ENCODE measurements at regions not wholly inside any gene's neighbourhood (a gene's known extent, or its start where the extent isn't known, plus 50 kb on each side); places are given as distances from the start of the nearest gene placed in this dataset.

DNA sequence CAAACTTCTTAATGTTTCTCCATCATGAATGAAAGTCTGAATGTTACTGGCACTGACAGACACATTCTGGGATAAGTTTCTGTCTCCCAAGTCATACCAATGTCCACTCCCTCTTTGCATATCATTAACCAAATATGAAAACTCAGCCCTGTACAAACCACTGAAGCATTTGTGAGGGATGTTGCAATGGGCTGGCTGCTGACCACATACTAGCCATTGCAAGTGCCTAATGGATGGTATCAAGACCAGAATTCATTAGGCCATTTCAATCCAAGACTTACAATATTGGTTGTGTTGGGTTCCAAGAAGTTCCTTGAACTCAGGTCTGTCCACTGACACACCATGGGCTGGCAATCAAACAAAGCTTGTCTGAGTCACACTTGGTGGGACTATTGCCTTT, 73.8 kb downstream of the CBLN2 start:
- no peak for DNase-seq (ENCODE audit: low read depth in 2 of 2)

DNA sequence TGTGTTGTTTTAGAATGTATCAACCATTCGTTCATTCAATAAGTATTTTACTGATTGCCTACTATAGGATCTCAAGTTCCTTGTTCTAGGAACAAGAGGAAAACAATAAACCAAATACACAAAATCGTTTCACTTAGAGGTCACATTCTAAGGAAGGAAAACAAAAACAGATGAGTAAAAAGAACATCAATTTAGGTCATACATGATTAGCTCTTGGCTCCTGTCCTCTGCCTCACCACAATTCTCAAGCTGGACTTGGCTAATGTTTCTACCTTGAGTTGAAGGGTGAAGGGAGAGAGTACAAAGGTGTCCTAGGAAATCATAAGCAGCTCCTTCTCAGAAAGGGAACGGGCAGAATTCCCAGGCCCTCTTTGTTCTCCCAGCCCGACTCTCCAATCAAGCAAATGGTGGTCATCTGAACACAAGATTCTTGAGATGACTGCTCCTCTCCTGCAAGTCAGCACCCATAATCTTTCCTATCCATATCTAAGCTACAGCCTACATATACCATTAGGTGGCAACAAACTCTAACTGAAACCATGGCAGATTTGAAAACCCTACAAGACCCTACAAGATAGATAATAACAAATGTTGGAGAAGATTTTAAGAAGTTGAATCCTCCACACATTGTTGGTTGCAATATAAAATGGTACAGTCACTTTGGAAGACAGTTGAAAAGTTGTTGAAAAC, 76.0 kb downstream of the CBLN2 start:
- DNase-seq (ENCODE audit: low read depth in 2 of 2) = no peak

DNA sequence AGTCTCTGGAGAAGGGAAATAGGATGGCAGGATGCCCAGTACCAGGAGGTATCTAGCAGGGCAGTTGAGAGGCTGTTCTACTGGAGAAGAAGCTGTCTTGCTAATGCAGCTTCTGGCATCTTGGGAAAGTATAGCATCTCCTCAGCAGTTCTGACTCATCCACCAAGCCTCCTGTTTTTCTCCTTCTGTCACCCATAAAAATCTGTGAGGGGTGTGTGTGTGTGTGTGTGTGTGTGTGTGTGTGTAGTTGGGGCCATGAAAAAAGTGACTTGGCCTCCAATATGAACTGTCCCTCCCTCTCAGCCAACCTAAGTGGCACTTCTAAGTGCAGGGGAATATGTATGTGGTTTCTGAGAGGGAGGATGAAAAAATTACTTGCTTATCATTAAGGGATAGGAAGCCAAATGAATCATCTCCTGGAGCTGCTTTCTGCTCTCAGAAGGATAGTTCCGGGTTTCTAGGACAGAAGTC, 83.9 kb downstream of the CBLN2 start:
- DNase-seq (ENCODE audit: low read depth in 2 of 2) = no peak

DNA sequence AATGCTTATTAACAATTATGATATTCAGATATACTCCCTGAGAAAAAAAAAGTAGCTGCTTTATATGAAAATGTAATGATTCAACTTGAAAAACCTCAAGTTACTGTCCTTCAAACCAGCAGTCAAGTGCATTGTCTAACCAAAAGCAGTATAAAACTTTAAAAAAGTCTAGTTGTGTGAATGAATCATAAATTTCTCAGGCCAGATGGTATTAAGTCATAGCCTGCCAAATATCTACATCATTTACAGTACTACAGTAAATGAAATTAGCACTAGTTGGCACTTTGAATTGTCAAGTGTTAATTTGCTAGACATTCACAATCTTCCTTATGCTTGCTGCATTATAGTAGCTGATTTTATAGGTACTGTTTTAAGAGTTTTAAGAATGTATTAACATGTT, 85.9 kb downstream of the CBLN2 start:
- no peak for DNase-seq (ENCODE audit: low read depth in 2 of 2)

DNA sequence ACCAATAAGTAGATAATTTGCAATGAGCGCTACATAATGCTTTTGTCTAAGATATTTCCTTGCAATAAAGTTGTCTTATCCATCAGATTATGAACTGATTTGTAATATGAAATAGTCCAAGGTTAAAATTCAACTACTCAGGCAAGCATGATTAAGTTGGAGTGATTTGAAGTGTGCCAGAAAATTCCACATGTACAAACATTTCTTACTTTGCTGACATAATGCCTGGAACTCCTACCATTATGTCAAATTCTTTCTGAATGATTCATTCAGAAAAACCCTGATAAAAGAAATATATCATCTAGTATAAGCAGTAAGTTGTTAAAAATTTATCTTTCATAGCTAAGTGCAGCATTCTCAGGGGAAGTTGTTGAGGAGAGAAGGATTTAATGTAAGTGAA, 87.3 kb downstream of the CBLN2 start:
- DNase-seq (ENCODE audit: low read depth in 2 of 2) = no peak

DNA sequence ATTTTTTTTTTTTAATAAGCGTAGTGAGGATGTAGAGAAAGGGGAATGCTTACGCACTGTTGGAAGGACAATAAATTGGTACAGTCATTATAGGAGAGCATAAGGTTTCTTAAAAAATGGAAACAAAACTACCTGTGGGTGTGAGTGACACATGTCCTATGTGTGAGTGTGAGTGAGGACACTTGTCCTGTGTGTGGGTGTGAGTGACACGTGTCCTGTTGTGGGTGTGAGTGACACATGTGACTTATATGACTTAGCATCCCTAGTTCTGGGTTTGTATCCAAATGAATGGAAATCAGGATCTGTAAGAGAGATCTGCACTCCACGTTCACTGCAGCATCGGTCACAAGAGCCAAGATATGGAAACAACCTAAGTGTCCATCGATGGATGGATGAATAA, 91.8 kb downstream of the CBLN2 start:
- DNase-seq (ENCODE audit: low read depth in 2 of 2) = no peak

DNA sequence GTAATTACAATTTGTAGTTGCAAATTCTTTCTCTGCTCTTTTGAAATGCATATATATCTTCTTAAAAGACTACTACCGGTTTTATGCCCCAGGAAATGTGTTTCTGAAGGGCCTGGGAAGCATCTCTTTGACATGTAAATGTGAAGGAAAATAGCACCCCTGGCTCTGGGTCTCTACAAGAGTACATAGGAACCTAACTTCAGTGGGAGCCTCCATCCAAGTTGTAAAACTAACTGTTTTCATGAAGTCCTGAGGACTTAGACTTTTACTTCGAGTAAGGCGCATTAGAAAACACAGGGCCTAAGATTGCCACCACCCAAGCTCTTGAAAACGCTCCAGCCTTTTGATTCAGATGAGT, 99.4 kb downstream of the CBLN2 start:
- DNase-seq (ENCODE audit: low read depth in 2 of 2) = no peak

DNA sequence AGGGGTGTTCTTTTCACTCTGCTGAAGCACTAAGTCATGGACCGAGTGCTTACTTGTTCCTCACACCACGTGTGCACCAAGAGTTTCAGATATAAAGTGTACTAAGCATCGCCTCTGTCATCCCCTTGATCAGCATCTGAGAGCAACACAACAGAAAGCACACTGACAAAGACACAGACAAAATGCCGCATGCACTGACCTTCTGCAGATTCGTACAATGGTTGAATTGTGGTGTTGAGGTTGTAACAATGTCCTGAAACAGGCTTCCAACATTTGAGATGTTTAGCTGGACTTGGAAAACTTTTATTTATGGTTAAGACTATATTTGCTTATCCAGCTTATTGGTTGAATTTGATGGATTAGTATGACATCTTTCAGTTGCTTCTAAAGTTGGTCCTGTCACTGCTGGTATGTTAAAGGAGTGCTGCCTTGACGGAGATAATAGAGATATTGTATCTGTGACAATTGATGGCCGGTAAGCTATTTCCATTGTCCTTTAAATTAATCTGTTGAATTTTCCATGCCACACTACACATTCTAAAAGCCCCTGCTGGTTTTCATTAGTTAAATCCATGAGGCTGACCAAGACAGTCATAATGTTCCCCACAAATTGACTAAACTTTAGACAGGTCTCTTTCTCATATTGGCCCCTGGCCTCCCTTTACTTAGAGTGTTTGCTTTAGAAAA, 99.9 kb downstream of the CBLN2 start:
- DNase-seq (ENCODE audit: low read depth in 2 of 2) = no peak

DNA sequence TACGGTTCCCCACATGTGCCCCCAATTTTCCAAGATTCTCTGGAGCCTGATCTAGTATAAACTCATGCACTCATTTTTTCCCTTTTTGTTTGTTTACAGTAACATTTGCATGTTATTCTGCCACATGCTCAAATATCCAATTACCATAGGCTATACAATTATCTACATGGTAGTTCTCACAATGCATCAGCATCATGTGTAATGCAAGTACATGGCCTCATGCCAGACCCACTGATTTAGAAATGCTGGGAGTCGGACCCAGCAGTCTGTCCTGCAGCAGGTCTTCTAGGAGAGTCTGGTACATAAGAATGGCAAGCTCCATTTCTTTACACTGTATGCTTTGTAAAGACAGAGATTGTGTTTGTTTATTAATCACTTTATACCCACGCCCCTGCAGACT, 107.7 kb downstream of the CBLN2 start:
- DNase-seq (ENCODE audit: low read depth in 2 of 2) = no peak

DNA sequence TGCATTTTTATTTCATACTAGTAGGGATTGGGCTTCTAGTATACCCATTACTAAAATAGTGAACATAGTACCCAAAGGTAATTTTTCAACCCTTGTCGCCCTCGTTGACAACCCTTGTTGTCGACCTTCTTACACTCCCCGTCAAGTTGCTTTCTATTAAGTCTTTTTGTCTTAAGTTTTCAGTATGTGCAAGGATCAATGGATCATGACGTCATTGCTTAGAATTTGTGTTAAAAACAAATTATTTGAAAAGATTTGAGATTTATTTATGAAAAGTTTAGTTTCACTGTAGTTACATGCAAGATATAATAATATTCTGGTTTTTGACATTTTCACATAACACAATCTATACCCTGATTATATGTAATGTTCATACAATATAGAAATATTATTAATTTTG, 110.4 kb downstream of the CBLN2 start:
- no peak for DNase-seq (ENCODE audit: low read depth in 2 of 2)

DNA sequence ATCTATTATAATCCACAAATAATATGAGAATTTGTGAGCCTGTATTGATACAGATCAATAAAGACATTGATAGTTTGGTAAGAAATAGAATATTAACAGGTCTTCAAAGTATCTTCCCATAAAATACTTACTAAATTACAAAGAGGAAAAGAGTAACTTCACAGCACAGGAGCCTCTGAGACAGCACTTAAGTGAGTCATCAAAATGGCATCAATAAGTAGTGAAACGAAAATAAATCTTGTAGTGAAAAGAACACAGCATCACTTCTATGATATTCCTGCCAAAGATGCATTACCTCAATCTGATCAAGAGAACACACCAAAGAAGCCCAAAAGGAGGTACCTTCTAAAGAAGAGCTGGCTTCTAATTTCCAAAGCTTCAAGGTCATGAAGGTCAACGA, 116.4 kb downstream of the CBLN2 start:
- DNase-seq (ENCODE audit: low read depth in 2 of 2) = no peak

DNA sequence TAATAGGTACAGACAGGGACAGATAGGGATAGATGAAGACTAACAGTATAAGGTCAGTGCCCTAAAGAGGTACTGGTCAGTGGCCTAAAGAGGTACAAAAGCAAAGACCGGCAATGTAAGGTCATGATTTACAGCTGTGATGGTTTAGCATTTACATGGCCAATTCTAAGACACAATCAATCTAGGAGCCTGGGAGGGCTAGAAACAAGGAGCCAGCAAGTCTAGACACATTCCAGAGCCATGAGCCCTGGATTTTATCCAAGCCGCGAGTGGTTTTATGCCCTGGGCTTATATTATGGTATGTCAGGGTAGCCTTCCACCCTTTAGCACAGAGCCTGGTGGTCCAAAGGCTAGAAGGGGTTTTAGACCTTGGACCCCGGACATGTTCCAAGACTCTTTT, 124.2 kb downstream of the CBLN2 start:
- DNase-seq (ENCODE audit: low read depth in 2 of 2) = no peak

DNA sequence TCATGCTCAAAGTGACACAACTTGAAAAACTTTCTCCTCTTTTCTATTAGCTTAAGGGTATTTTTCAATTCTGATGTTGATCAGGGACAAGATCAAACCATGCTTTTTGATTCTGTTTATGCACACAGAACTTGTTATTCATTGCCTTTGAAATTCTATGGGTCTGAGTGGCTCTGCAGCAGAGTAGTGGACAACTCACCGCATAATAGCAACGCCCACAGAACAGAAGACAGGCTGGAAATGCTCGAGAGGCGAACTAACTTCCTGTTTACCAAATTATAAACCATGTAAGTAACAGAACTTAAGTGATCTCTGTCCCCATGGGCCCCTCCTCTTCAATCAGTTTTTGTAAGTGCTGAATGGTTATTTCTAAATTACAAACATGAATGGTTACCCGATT, 131.2 kb downstream of the CBLN2 start:
- no peak for DNase-seq (ENCODE audit: low read depth in 2 of 2)

DNA sequence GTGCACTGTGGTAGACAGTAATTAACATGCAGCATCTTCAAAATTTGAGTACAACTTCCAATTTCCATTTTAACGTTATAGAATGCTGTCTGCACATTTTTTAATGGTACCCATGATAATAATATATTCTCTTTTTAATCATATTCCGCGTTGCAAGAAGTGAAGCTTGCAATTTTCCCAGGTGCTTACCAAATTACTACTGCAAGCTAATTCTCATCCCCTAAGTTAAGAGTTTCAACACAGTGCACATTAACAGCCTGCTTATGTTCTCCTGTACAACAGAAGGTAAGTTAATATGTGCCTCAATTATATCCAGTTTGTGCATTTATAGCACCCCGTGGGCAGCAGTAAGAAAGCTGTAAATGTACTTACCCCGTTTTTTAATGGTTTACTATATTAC, 132.9 kb downstream of the CBLN2 start:
- DNase-seq (ENCODE audit: low read depth in 2 of 2) = no peak

DNA sequence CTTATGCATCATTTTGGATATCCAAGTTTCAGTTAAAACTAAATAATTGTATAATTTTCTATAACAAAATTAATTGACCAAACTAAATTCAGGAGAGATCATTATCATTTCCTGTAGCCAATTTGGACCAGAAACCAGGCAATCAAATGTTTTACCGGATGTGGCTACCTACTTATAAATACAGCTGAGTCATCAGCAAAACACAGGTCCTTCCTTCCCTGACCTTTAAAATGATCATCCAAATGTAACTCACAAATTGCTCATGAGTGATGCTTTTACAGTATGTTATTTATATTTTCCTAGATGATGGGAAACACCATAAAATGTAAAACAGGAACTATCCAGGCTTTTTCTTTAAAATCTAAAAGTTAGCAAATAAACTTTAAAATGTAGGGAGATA, 133.7 kb downstream of the CBLN2 start:
- no peak for DNase-seq (ENCODE audit: low read depth in 2 of 2)

DNA sequence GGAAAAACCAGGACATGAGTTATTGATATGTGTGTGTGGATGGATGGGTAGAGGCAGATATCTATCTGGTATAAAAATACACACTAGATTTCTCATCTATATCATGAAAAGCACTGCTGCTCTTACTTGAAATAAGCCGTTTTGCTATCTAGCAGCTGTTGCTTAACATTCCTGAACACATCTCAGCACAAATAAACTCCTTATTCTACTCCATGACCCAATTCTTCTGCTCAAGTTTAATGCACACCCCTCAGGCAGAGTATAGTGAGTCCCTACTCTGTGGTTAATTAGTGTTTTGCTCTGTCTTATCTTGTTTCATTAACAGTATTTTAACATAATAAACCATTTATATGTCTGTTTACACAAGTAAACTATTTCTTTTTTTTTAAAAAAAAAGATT, 134.2 kb downstream of the CBLN2 start:
- DNase-seq (ENCODE audit: low read depth in 2 of 2) = no peak

DNA sequence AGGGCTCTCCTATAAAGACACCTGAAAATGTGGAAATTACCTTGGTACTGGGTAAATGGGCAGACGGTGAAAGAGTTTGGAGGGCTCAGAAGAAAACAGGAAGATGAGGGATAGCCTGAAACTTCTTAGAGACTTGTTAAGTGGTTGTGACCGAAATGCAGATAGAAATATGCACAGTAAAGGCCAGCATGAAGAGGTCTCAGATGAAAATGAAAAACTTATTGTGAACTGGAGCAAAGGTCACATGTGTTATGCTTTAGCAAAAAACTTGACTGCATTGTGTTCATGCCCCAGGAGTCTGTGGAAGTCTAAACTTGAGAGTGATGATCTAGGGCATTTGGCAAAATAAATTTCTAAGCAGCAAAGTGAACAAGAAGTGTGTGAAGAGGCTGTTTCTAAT, 137.1 kb downstream of the CBLN2 start:
- no peak for DNase-seq (ENCODE audit: low read depth in 2 of 2)

DNA sequence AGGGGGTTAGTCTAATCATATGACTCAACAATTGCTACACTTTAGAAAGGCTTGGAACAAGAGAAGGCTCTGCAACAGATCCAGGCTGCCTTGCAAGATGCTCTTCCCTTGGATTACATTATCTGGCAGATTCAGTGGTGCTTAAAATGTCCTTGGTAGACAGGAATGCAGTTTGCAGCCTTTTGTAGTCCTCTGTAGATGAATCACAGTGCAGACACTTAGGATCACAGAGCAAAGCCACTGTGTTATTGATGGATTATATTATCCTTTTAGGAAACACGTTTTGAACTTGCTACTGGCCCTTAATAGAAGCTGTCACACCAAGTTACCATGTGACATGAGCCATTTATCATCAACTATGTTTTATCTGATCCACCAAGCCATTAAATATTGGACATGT, 152.2 kb downstream of the CBLN2 start:
- no peak for DNase-seq (ENCODE audit: low read depth in 2 of 2)

DNA sequence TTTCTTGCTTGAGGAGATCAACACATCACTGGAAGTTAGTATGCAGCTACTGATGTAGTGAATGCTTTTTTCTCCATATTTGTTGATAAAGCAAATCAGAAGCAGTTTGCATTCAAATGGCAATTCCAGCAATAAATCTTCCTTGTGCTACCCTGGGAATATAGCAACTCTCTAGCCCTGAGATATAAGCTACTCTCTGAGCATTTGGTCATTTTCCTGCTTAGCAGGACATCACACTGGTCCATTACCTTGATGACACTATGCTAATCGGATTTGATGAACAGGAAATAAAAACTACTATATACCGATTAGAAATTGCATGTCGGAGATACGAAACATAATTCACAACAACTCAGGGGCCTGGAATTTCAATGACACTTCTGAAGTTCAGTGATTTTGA, 152.7 kb downstream of the CBLN2 start:
- no peak for DNase-seq (ENCODE audit: low read depth in 2 of 2)

DNA sequence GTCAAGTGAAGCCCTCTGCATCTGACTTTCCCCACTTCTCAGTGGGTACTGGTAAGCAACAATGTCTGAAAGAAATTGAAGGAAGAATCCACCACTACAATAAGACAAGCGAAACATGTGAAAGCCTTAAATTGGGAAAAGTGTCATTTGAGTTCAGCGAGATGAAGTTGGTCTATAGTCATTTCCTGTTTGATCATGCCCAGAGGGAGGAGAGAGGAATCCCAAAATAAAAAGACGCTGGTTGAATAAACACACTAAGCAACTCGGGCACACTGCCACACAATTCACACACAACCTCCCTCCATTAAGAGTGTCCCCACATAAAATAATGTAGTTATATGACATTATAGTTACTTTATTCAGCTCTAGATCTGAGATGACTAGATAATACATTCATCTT, 166.1 kb downstream of the CBLN2 start:
- no peak for DNase-seq (ENCODE audit: low read depth in 2 of 2)

DNA sequence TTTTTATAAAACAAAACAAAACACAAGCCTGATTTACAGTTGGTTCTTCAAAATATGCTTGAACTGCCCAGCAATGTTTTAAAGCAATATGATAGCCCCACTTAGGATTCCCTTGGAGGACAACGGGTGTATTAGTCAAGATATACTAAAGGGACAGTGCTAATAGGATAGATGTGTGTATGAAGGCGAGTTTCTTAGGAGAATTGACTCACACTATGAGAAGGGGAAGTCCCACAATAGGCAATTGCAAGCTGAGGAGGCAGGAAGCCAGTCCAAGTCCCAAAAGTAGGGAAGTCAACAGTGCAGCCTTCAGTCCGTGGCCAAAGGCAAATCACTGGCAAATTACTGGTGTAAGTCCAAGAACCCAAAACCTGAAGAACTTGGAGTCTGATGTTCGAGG, 167.9 kb downstream of the CBLN2 start:
- no peak for DNase-seq (ENCODE audit: low read depth in 2 of 2)

DNA sequence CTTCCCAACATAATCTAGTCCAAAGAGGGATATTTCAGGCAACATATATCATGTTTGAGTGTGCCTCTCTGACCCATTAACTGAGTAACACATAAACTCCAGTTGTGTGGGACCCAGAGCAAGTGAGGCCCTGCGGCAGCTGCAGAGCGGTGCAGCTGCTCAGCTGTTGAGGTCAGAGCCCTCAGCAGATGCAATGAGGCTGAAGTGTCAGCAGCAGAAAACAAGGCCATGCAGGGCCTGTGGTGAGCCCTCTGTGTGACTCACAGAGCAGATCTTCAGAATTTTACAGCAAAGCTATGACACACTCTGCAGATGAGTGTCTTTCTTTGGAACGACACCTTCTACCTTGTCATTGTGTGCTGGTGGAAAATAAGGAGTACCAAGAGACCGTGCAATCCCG, 168.5 kb downstream of the CBLN2 start:
- DNase-seq (ENCODE audit: low read depth in 2 of 2) = no peak

DNA sequence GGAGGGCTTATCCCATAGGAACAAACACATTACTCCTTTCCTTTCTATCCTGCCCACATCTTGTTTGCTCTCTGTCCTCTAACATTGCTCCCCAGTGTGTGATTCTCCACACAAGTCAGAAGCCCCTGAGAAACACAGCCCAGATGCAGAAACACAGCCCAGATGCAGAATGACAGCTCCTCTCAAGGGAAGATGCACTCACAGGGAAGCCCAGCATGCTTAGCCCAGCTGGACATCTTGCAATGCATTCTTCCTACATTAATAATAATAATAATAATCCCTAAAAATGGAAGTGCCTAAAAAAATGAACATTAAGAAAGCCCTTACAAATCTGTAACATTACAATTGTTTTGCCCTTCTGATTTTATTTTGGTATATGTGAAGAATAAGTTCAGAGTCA, 172.1 kb downstream of the CBLN2 start:
- DNase-seq (ENCODE audit: low read depth in 2 of 2) = no peak

DNA sequence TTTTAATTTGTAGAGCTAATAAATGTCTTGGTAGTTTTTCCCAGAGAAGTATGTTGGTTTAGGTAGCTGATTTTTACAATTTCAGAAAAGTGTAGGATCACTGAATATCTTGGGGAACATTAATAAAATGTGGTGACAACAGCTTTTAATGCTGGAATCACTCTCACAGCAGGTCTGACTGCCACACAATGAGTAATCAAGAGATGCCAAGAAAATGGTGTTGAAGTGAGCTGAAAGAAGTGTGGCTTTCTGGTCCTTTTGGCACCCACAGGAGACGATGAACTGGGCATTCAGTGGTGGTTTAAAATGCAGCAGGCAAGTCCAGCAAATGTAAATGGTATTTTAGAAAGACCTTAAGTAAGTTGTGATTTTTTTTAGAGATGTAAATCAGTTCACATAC, 175.8 kb downstream of the CBLN2 start:
- DNase-seq (ENCODE audit: low read depth in 2 of 2) = no peak

Data from stimulated activated CD8-positive, alpha-beta memory T cell treated with anti-CD3 and anti-CD28 coated beads, Interleukin-15, amount 100 ng/mL, for 4 hours (primary cell).